ENCODE measurements at regions not wholly inside any gene's neighbourhood (a gene's known extent, or its start where the extent isn't known, plus 50 kb on each side); places are given as distances from the start of the nearest gene placed in this dataset.

- H3K4me3 Mint-ChIP-seq: no peak overlapping the region
- H3K4me1 Mint-ChIP-seq: no peaks in the 10 kb centered on the region
- peaks cover 44% of the 10 kb centered on the region for H3K9me3 Mint-ChIP-seq
- no peak for TF ChIP-seq CTCF (IDR thresholded peaks at IDR 0.05; ENCODE audit: unreplicated experiment in 3 of 3)
- H3K36me3 Mint-ChIP-seq (ENCODE audit: low read depth): peaks cover 6% of the 10 kb centered on the region
- no peaks in the 10 kb centered on the region for H3K27me3 Mint-ChIP-seq (ENCODE audit: low read depth)
- H3K27ac Mint-ChIP-seq: no peak overlapping the region
These were observed 538.9 kb upstream of the IGFBP3 start for GRCh38 chr7:46459942-46460341.

GRCh38 chr7:46454816-46455215 lies 533.7 kb upstream of the IGFBP3 start:
- H3K4me3 Mint-ChIP-seq: no peak overlapping the region
- no peaks in the 10 kb centered on the region for H3K27me3 Mint-ChIP-seq (ENCODE audit: low read depth)
- peak overlapping the region in 1 of 3 experiments; percentile 3 for H3K27ac Mint-ChIP-seq
- H3K9me3 Mint-ChIP-seq: peaks cover 26% of the 10 kb centered on the region
- H3K36me3 Mint-ChIP-seq (ENCODE audit: low read depth): no peaks in the 10 kb centered on the region
- TF ChIP-seq CTCF (IDR thresholded peaks at IDR 0.05; ENCODE audit: unreplicated experiment in 3 of 3): no peak
- H3K4me1 Mint-ChIP-seq: peaks cover 6% of the 10 kb centered on the region

- H3K27me3 Mint-ChIP-seq (ENCODE audit: low read depth): no peaks in the 10 kb centered on the region
- H3K4me1 Mint-ChIP-seq: peaks cover 6% of the 10 kb centered on the region
- H3K4me3 Mint-ChIP-seq: no peak overlapping the region
- H3K9me3 Mint-ChIP-seq: peaks cover 23% of the 10 kb centered on the region
- H3K36me3 Mint-ChIP-seq (ENCODE audit: low read depth): no peaks in the 10 kb centered on the region
- no peak for TF ChIP-seq CTCF (IDR thresholded peaks at IDR 0.05; ENCODE audit: unreplicated experiment in 3 of 3)
- H3K27ac Mint-ChIP-seq: peak overlapping the region in 1 of 3 experiments; percentile 7
These were observed 531.6 kb upstream of the IGFBP3 start for GRCh38 chr7:46452561-46453135.

- Mint-ChIP-seq H3K4me1 (peaks cover 6% of the 10 kb centered on the region), H3K4me3 (no peak overlapping the region), H3K27me3 (ENCODE audit: low read depth) (no peaks in the 10 kb centered on the region), H3K9me3 (peaks cover 23% of the 10 kb centered on the region), H3K36me3 (ENCODE audit: low read depth) (no peaks in the 10 kb centered on the region), H3K27ac (peak overlapping the region in 1 of 3 experiments; percentile 7)
- TF ChIP-seq CTCF (IDR thresholded peaks at IDR 0.05; ENCODE audit: unreplicated experiment in 3 of 3): no peak
These were observed 530.8 kb upstream of the IGFBP3 start for GRCh38 chr7:46451846-46452245.

GRCh38 chr7:46450886-46451285 lies 529.8 kb upstream of the IGFBP3 start:
- Mint-ChIP-seq H3K27ac (no peak overlapping the region), H3K36me3 (ENCODE audit: low read depth) (no peaks in the 10 kb centered on the region), H3K4me3 (no peak overlapping the region), H3K9me3 (peaks cover 19% of the 10 kb centered on the region), H3K4me1 (peaks cover 10% of the 10 kb centered on the region), H3K27me3 (ENCODE audit: low read depth) (no peaks in the 10 kb centered on the region)
- TF ChIP-seq CTCF (IDR thresholded peaks at IDR 0.05; ENCODE audit: unreplicated experiment in 3 of 3): no peak

GRCh38 chr7:46450425-46450824 lies 529.4 kb upstream of the IGFBP3 start:
- Mint-ChIP-seq H3K27ac (no peak overlapping the region), H3K4me1 (peaks cover 10% of the 10 kb centered on the region), H3K9me3 (peaks cover 19% of the 10 kb centered on the region), H3K36me3 (ENCODE audit: low read depth) (no peaks in the 10 kb centered on the region), H3K4me3 (no peak overlapping the region), H3K27me3 (ENCODE audit: low read depth) (no peaks in the 10 kb centered on the region)
- no peak for TF ChIP-seq CTCF (IDR thresholded peaks at IDR 0.05; ENCODE audit: unreplicated experiment in 3 of 3)

All from nephron (organoid).